GM10266 (cell line): ENCODE measurements at regions not wholly inside any gene's neighbourhood (a gene's known extent, or its start where the extent isn't known, plus 50 kb on each side); places are given as distances from the start of the nearest gene placed in this dataset.

Experiments used
- DNase-seq: peaks from one replicate; pipeline ENCODE4 v3.0.0; 2012; ENCODE audit errors: extremely low spot score
- CTCF ChIP-seq: IDR thresholded peaks from 2 replicates; pipeline ENCODE4 v1.5.1; 2012; ENCODE audit warnings: mild to moderate bottlenecking, low read depth; ENCODE audit not compliant: control insufficient read depth, insufficient read depth; ENCODE audit errors: missing control alignments

DNA sequence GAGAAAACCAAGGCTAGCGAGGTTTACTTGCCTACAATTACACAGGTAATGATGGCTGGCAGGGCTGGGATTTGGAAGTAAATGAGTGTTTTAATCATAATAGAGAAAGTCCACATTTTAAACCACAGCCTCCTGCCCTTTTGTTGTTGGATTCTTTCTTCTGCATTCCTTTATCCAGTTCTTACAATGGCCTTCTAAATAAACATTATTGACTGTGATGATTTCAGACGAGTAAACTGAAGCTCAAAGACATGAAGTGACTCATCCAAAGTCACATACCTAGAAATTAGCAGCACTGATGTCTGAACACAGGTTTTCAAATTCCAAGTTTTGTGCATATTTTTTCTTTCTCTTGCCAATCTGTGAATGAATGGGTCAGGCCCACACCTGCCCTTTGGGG, 51.2 kb upstream of the C1QTNF7 start:
- no peak for TF ChIP-seq CTCF
- no peak for DNase-seq
